Type B pancreatic cell (in vitro differentiated cells): ENCODE measurements at regions not wholly inside any gene's neighbourhood (a gene's known extent, or its start where the extent isn't known, plus 50 kb on each side); places are given as distances from the start of the nearest gene placed in this dataset.

Source experiments
- DNase-seq: peaks from one replicate; pipeline ENCODE4 v3.0.0; 2021; ENCODE audit warnings: mixed read lengths; ENCODE audit not compliant: unreplicated experiment; ENCODE audit errors: extremely low spot score
- H3K27ac Mint-ChIP-seq: 2 replicates; pipeline ENCODE4 v1.8.0; 2021; ENCODE audit warnings: mild to moderate bottlenecking, mixed read lengths
- H3K27me3 Mint-ChIP-seq: 2 replicates; pipeline ENCODE4 v1.8.0; 2021; ENCODE audit warnings: mixed read lengths
- H3K36me3 Mint-ChIP-seq: 2 replicates; pipeline ENCODE4 v1.8.0; 2021; ENCODE audit warnings: mixed read lengths
- H3K4me1 Mint-ChIP-seq: one replicate; pipeline ENCODE4 v1.8.0; 2021; ENCODE audit warnings: mixed read lengths; ENCODE audit not compliant: unreplicated experiment
- H3K4me3 Mint-ChIP-seq: 2 replicates; pipeline ENCODE4 v1.8.0; 2021; ENCODE audit warnings: mild to moderate bottlenecking, mixed read lengths
- H3K9me3 Mint-ChIP-seq: 2 replicates; pipeline ENCODE4 v1.8.0; 2021; ENCODE audit warnings: mixed read lengths
- TF ChIP-seq, protein P1 (sequence below): fragments of 200-600 bp; sonication (generic); conservative IDR thresholded peaks from 2 replicates; pipeline ENCODE4 v1.5.0; 2021; ENCODE audit warnings: antibody characterized with exemption, mild to moderate bottlenecking

DNA sequence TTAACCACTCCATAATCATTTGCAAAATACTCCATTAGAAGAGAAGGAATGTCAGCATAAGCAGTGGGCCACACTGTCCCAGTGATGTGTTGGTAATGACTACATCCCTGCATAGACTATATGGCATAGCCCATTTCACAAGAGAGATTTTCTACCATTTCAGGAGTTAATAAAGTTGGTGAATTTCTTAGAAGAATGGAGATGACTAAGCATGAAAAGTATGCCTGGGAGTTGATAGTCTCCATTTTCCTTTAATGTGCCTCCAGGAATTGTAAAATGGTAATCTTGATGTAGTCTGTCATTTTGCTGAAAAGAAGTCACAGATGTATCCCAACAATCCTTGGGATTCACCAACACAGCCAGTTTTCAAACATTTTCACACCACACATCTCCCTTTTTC lies 608.8 kb upstream of the CHRM3 start:
- no peaks in the 10 kb centered on the region for H3K4me1 Mint-ChIP-seq

DNA sequence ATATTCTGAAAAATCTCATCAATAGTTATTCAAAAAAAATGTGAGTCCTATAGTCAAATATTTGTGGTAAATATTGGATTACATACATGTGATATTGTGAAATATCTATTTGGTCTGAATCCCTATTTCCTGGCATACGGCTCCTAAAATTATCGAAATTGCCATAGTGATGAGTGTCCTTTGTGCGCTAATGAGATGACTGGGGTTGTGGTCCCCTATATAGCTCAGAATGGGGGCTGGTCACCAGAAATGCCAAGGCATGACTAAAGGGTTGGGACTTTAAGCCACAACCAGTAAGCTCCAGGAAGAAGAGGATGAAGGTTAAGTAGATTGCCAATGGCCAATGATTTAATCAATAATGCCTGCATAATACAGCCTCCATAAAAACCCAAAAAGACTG lies 610.2 kb upstream of the CHRM3 start:
- no peak for DNase-seq
- Mint-ChIP-seq H3K9me3 (no peaks in the 10 kb centered on the region), H3K36me3 (no peaks in the 10 kb centered on the region), H3K4me3 (no peak overlapping the region), H3K27me3 (no peaks in the 10 kb centered on the region), H3K27ac (no peak overlapping the region), H3K4me1 (no peaks in the 10 kb centered on the region)
- TF ChIP-seq, protein P1, sequence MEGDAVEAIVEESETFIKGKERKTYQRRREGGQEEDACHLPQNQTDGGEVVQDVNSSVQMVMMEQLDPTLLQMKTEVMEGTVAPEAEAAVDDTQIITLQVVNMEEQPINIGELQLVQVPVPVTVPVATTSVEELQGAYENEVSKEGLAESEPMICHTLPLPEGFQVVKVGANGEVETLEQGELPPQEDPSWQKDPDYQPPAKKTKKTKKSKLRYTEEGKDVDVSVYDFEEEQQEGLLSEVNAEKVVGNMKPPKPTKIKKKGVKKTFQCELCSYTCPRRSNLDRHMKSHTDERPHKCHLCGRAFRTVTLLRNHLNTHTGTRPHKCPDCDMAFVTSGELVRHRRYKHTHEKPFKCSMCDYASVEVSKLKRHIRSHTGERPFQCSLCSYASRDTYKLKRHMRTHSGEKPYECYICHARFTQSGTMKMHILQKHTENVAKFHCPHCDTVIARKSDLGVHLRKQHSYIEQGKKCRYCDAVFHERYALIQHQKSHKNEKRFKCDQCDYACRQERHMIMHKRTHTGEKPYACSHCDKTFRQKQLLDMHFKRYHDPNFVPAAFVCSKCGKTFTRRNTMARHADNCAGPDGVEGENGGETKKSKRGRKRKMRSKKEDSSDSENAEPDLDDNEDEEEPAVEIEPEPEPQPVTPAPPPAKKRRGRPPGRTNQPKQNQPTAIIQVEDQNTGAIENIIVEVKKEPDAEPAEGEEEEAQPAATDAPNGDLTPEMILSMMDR = no peak

More for the DNA sequence above, 608.8 kb upstream of the CHRM3 start:
- Mint-ChIP-seq H3K27ac (no peak overlapping the region), H3K4me3 (no peak overlapping the region), H3K36me3 (no peaks in the 10 kb centered on the region), H3K9me3 (no peaks in the 10 kb centered on the region), H3K27me3 (no peaks in the 10 kb centered on the region)
- TF ChIP-seq, protein P1 = no peak
- no peak for DNase-seq

DNA sequence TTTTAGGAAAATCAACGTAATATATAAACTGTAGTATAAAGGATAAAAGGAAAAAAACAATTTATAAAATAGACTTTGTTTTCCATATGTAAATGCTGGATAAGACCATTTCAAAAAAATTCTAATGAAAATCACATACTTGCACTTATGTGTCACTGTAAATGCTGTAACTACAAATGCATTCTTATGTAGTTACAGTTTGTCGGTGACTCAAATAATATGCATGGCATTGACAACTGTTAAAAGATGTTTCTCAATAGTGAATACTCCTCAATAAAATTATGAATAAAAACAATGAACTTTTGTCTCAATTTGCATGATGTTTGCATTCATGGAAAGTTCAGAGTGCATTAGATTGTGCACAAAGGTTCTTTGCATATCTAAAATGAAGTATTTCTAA lies 614.0 kb upstream of the CHRM3 start:
- no peak for DNase-seq
- H3K27ac Mint-ChIP-seq = no peak overlapping the region
- H3K36me3 Mint-ChIP-seq = no peaks in the 10 kb centered on the region
- no peaks in the 10 kb centered on the region for H3K27me3 Mint-ChIP-seq
- H3K4me3 Mint-ChIP-seq = no peak overlapping the region
- no peaks in the 10 kb centered on the region for H3K9me3 Mint-ChIP-seq
- TF ChIP-seq, protein P1 = no peak
- H3K4me1 Mint-ChIP-seq = no peaks in the 10 kb centered on the region

DNA sequence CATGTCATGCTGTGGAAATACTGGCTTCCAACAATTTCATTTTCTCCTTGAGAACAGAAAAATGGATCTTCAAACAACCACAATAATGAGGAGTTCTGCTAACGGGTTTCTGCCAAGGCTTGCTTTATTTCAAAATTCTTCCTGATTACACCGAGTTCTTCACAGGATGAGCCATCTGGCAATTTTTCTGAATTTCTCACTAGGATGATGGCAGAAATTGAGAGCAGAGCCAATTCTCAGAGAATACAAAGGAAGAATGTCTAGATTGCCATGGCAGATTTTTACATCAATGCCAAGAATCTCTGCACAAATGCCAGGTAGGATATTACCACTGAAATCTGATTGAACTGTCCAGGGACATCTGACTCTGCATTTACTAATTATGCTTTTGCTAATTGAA lies 619.0 kb upstream of the CHRM3 start:
- no peaks in the 10 kb centered on the region for H3K27me3 Mint-ChIP-seq
- H3K9me3 Mint-ChIP-seq = peaks cover 9% of the 10 kb centered on the region
- H3K36me3 Mint-ChIP-seq = no peaks in the 10 kb centered on the region
- no peak overlapping the region for H3K27ac Mint-ChIP-seq
- H3K4me1 Mint-ChIP-seq = no peaks in the 10 kb centered on the region
- no peak for DNase-seq
- TF ChIP-seq, protein P1 = no peak
- H3K4me3 Mint-ChIP-seq = no peak overlapping the region

DNA sequence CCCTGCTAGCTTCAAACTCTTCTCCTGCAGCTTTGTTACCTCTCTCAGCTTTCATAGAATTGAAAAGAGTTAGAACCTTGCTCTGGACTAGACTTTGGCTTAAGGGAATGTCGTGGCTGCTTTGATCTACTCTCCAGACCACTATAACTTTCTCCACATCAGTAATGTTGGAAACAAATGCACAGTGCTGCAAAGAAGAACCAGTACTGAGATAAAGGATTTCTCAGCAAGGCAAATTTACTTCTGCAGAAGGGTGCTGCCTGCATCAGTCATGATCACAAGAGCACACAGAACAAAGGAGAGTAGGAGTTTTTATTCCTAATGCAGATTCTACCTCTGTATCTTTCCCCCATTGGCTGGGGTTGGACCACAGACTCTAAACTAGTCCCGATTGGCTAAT lies 621.6 kb upstream of the CHRM3 start:
- no peaks in the 10 kb centered on the region for H3K27me3 Mint-ChIP-seq
- H3K36me3 Mint-ChIP-seq = no peaks in the 10 kb centered on the region
- H3K9me3 Mint-ChIP-seq = peaks cover 9% of the 10 kb centered on the region
- no peak for DNase-seq
- H3K4me1 Mint-ChIP-seq = no peaks in the 10 kb centered on the region
- no peak overlapping the region for H3K4me3 Mint-ChIP-seq
- TF ChIP-seq, protein P1 = no peak
- no peak overlapping the region for H3K27ac Mint-ChIP-seq

DNA sequence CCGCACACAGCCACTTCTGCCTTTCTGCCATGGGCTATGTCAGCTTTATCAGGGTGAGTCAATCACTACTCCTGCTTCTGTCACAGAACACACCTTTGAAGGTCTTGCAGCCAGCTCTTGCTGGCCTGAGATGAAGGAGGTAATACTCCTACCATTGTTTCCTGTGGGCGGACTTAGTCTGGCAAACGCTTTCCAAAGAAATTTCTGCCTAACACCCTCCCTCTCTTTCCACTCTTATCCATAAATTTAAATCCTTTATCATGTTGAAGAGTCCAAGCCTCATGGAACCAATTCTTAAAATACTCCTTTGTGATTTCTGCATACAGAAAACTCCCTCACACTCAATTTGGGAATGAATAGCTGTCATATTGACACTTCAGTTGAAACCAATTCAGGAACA lies 633.1 kb upstream of the CHRM3 start:
- Mint-ChIP-seq H3K4me1 (no peaks in the 10 kb centered on the region), H3K9me3 (no peaks in the 10 kb centered on the region), H3K4me3 (no peak overlapping the region), H3K27ac (no peak overlapping the region), H3K36me3 (no peaks in the 10 kb centered on the region), H3K27me3 (no peaks in the 10 kb centered on the region)
- no peak for DNase-seq
- TF ChIP-seq, protein P1 = no peak
